K562 (cell line): ENCODE measurements at regions not wholly inside any gene's neighbourhood (a gene's known extent, or its start where the extent isn't known, plus 50 kb on each side); places are given as distances from the start of the nearest gene placed in this dataset.

Experiments used
- ATAC-seq: fragments of 200-7000 bp; cut with Tn5 transposase; 3 replicates; pipeline ENCODE4 v1.9.1; 2020; ENCODE audit warnings: moderate library complexity
- BruUV-seq: library from RNA; stranded (reverse); fragments of 400-500 nt; replicated peaks from 2 replicates; lab custom pipeline; 2021; lab: Mats Ljungman, UMichigan
- CTCF ChIA-PET: fragments of 300-600 bp; formaldehyde crosslinking; extraction: SDS; loops from one replicate; lab custom pipeline; 2021; ENCODE audit warnings: low intra/inter-chr PET ratio; lab: Yijun Ruan, JAX
- POLR2A ChIA-PET: fragments of 300-600, 350-650 bp; sonication (Branson Sonifier 250); formaldehyde crosslinking; extraction: SDS; loops from one replicate; lab custom pipeline; 2021; ENCODE audit warnings: antibody characterized with exemption, inconsistent platforms; lab: Yijun Ruan, JAX
- DNase-seq, 4 experiments: peaks; one replicate each; pipeline versions ENCODE4 v3.0.0 to v3.0.0-alpha.2; 2011 to 2018; ENCODE audit warnings: low spot score in 3 of 4, mixed read lengths in 3 of 4; ENCODE audit errors: extremely low read depth in 1 of 4
- FAIRE-seq: peaks from 2 replicates; lab custom pipeline; 2011; peaks lifted over from hg19 to GRCh38; lab: Jason Lieb, UNC
- H2AFZ ChIP-seq: 2 replicates; pipeline ENCODE4 v1.6.0; 2011; ENCODE audit warnings: low read depth, low read length, control low read depth, inconsistent platforms
- H3K27ac ChIP-seq: fragments of 200-600 bp; 3 replicates; pipeline ENCODE4 v1.8.0; 2011; ENCODE audit warnings: low read depth, mild to moderate bottlenecking, control low read depth, inconsistent platforms, low read length, moderate library complexity, mixed read lengths; ENCODE audit errors: extremely low read depth
- H3K27me3 ChIP-seq, 2 experiments: fragments of 300-600 bp in 1 of 2; 2 replicates in 1 of 2; 3 replicates in 1 of 2; pipeline versions ENCODE4 v1.6.0 to v1.8.0; 2011; ENCODE audit warnings: inconsistent platforms in 2 of 2, low read length in 2 of 2, mild to moderate bottlenecking in 1 of 2, mixed read lengths in 1 of 2, moderate library complexity in 1 of 2; ENCODE audit not compliant: control insufficient read depth in 2 of 2, insufficient read depth in 2 of 2
- H3K36me3 ChIP-seq: fragments of 300-600 bp; 3 replicates; pipeline ENCODE4 v1.8.0; 2011; ENCODE audit warnings: mild to moderate bottlenecking, low read length, inconsistent platforms; ENCODE audit not compliant: control insufficient read depth, insufficient read depth
- H3K4me1 ChIP-seq, 2 experiments: fragments of 200-600 bp in 1 of 2; replicated peaks in 1 of 2; 2 replicates in 1 of 2; 3 replicates in 1 of 2; pipeline versions ENCODE4 v1.5.1 to v1.8.0; 2011; ENCODE audit warnings: inconsistent platforms in 2 of 2, low read length in 2 of 2, mild to moderate bottlenecking in 1 of 2, mixed read lengths in 1 of 2, moderate library complexity in 1 of 2; ENCODE audit not compliant: control insufficient read depth in 2 of 2, insufficient read depth in 2 of 2
- H3K4me2 ChIP-seq: 2 replicates; pipeline ENCODE4 v1.6.1; 2011; ENCODE audit warnings: low read length, control low read depth, inconsistent platforms, mixed read lengths; ENCODE audit not compliant: insufficient read depth
- H3K4me3 ChIP-seq: fragments of 200-600 bp; sonication (generic), shearing (Covaris generic); 2 replicates; pipeline ENCODE4 v1.5.1; 2016; ENCODE audit warnings: control low read depth, inconsistent platforms
- H3K79me2 ChIP-seq: fragments of 200-600 bp; 3 replicates; pipeline ENCODE4 v1.8.0; 2011; ENCODE audit warnings: low read length, inconsistent platforms; ENCODE audit not compliant: control insufficient read depth, insufficient read depth
- H3K9ac ChIP-seq, 2 experiments: 2 replicates each; pipeline versions ENCODE4 v1.6.0 to v1.6.1; 2011; ENCODE audit warnings: low read depth in 2 of 2, low read length in 2 of 2, control low read depth in 1 of 2, inconsistent platforms in 1 of 2, mild to moderate bottlenecking in 1 of 2, mixed read lengths in 1 of 2; ENCODE audit not compliant: insufficient read depth in 1 of 2
- H3K9me1 ChIP-seq: one replicate; pipeline ENCODE4 v1.6.0; 2011; ENCODE audit warnings: inconsistent platforms, mild to moderate bottlenecking, low read length, moderate library complexity; ENCODE audit not compliant: control insufficient read depth, insufficient read depth
- H3K9me3 ChIP-seq: replicated peaks from 2 replicates; pipeline ENCODE4 v1.5.1; 2011; ENCODE audit warnings: low read depth, low read length, inconsistent platforms; ENCODE audit not compliant: control insufficient read depth, insufficient read depth
- H4K20me1 ChIP-seq: replicated peaks from 2 replicates; pipeline ENCODE4 v1.6.1; 2011; ENCODE audit warnings: low read length, inconsistent platforms, mixed read lengths; ENCODE audit not compliant: control insufficient read depth, insufficient read depth
- ADNP ChIP-seq: fragments of 200-800 bp; sonication (Bioruptor generic); IDR thresholded peaks from 2 replicates; pipeline ENCODE4 v1.6.1; 2016; ENCODE audit warnings: missing genetic modification characterization, missing compliant biosample characterization
- GATAD2B ChIP-seq: fragments of 450-650 bp; IDR thresholded peaks from 2 replicates; pipeline ENCODE4 v1.6.1; 2017; ENCODE audit warnings: mild to moderate bottlenecking, borderline replicate concordance
- HOXB6 ChIP-seq: fragments of 250-450 bp; sonication (Bioruptor Pico); IDR thresholded peaks from 2 replicates; pipeline ENCODE4 v1.5.1; 2022; ENCODE audit warnings: mild to moderate bottlenecking, borderline replicate concordance
- KDM4B ChIP-seq, 2 experiments: fragments of 450-650 bp in 1 of 2; sonication (generic) in 1 of 2; IDR thresholded peaks; 2 replicates each; pipeline ENCODE4 v1.6.1; 2016 to 2017; ENCODE audit warnings: borderline replicate concordance in 2 of 2, antibody characterized with exemption in 1 of 2, low read depth in 1 of 2, mild to moderate bottlenecking in 1 of 2
- PHF20 ChIP-seq: fragments of 450-650 bp; IDR thresholded peaks from 2 replicates; pipeline ENCODE4 v1.6.1; 2018; ENCODE audit not compliant: partially characterized antibody
- POLR3A ChIP-seq: IDR thresholded peaks from 2 replicates; pipeline ENCODE4 v1.6.1; 2011; ENCODE audit warnings: borderline replicate concordance, mild to moderate bottlenecking, moderate library complexity; ENCODE audit not compliant: insufficient read length, insufficient read depth; ENCODE audit errors: extremely low read depth
- RAD21 ChIP-seq, 2 experiments: fragments of 250-450 bp in 1 of 2; fragments of 450-650 bp in 1 of 2; sonication (Bioruptor Pico) in 1 of 2; formaldehyde crosslinking in 1 of 2; IDR thresholded peaks in 1 of 2; conservative IDR thresholded peaks in 1 of 2; 2 replicates each; pipeline versions ENCODE4 v1.4.0 to v1.8.0; 2020 to 2022; ENCODE audit warnings: mild to moderate bottlenecking in 2 of 2, moderate library complexity in 1 of 2
- SMARCA4 ChIP-seq: fragments of 450-650 bp; IDR thresholded peaks from 2 replicates; pipeline ENCODE4 v1.6.1; 2016
- SRSF1 ChIP-seq: fragments of 200-400 bp; formaldehyde crosslinking; IDR thresholded peaks from 2 replicates; pipeline ENCODE4 v1.6.1; 2017; ENCODE audit warnings: mild to moderate bottlenecking, low read depth, low read length, moderate library complexity
- ZMIZ1 ChIP-seq, 2 experiments: fragments of 150-350 bp in 1 of 2; IDR thresholded peaks; 2 replicates each; pipeline ENCODE4 v1.6.1; 2012 to 2016; ENCODE audit warnings: low read depth in 2 of 2, low read length in 2 of 2, mild to moderate bottlenecking in 1 of 2, moderate library complexity in 1 of 2
- ZNF511 ChIP-seq: sonication (generic); formaldehyde crosslinking; IDR thresholded peaks from 2 replicates; pipeline ENCODE4 v1.8.0; 2022; ENCODE audit warnings: mild to moderate bottlenecking, missing genetic modification reagents
- WGBS: fragments of 100-300 bp; shearing (Covaris generic); methylation state at CpG from one replicate; pipeline ENCODE4 v1.1.6; 2016; ENCODE audit warnings: low coverage, mixed read lengths; ENCODE audit not compliant: insufficient coverage; ENCODE audit errors: missing lambda C conversion rate; 5-methylcytosine and 5-hydroxymethylcytosine counted together
- in situ Hi-C: fragments of 300-500 bp; cut with MboI; formaldehyde crosslinking; loops from 4 replicates; pipeline ENCODE4 v1.15.0; 2018; ENCODE audit warnings: inconsistent platforms, mixed read lengths
- intact Hi-C: fragments of 100-400 bp; cut with micrococcal nuclease; formaldehyde crosslinking; loops from 2 replicates; pipeline ENCODE4 v1.14.2; 2022

DNA sequence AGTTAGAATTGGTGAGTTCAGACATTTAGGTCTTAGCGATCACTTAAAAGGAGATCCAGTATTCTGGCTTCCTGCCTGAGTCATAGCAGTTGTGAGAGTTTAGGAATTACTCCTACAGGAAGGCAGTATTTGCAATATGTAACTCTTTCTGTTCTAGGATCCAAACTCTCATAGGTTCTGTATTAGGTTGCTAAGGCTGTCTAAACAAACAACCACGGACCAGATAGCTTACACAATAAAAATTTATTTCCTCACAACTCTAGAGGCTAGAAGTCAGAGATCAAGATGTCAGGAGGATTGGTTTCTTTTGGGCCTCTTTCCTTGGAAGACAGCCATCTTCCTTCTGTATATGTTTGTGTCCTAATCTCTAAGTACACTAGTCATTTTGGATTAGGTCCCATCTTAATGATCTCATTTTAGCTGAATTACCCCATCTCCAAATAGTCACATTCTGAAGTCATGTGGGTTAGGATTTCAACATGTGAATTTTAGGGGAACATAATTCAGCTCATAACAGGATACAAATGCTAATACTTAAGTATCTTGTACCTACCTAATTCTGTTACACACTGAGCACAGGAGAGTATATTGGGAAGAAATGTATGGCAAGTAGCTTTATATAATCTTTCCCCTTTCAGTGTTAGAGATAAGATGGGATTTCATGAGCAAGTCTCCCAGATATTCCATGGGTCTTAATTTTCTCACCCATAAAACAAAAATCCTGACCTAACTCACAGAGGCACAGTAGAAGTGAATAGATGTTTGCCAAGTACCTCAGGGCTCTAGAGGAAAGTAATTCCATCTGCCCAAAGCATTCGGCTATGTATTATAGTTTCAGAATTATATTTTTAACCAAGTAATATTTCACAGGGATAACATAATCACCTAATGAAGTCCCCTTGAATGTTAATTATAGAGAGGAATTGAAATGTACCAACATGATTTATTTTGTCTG, 144.4 kb downstream of the PTBP2 start:
- H3K4me3 ChIP-seq, result no peak overlapping the region
- no peaks in the 10 kb centered on the region for H3K9me3 ChIP-seq
- H3K9me1 ChIP-seq, result no peaks in the 10 kb centered on the region
- H3K4me2 ChIP-seq, result no peak overlapping the region
- H3K27me3 ChIP-seq, result no peaks in the 10 kb centered on the region
- H3K79me2 ChIP-seq, result no peaks in the 10 kb centered on the region
- H3K27ac ChIP-seq, result no peak overlapping the region
- POLR2A ChIA-PET, result no interaction called here
- WGBS, result 0% methylated on average over 3 of the region's 3 CpGs
- H3K36me3 ChIP-seq, result no peaks in the 10 kb centered on the region
- intact Hi-C loops, result no loop called here
- in situ Hi-C loops, result no loop called here
- ATAC-seq (no peak), DNase-seq (no peak), FAIRE-seq (no peak)
- CTCF ChIA-PET, result no interaction called here
- no peak overlapping the region for H2AFZ ChIP-seq
- no TSS peak for BruUV-seq
- no peaks in the 10 kb centered on the region for H3K4me1 ChIP-seq
- H3K9ac ChIP-seq, result no peak overlapping the region
- no peaks in the 10 kb centered on the region for H4K20me1 ChIP-seq
- TF ChIP-seq RAD21 (CRISPR knock-in tag; conservative IDR thresholded peaks at IDR 0.05 in 1 of 2, IDR thresholded peaks at IDR 0.05 in 1 of 2), result no peak
- no peak for TF ChIP-seq SMARCA4
- TF ChIP-seq ZNF511 (CRISPR knock-in tag), result no peak
- no peak for TF ChIP-seq POLR3A
- TF ChIP-seq ADNP (tag), result no peak
- TF ChIP-seq SRSF1, result no peak
- TF ChIP-seq HOXB6 (CRISPR knock-in tag), result no peak
- no peak for TF ChIP-seq PHF20
- TF ChIP-seq ZMIZ1 (IDR thresholded peaks at IDR 0.05; ENCODE audit: low read depth in 2 of 2, low read length in 2 of 2), result no peak
- TF ChIP-seq GATAD2B, result no peak
- TF ChIP-seq KDM4B (IDR thresholded peaks at IDR 0.05; ENCODE audit: borderline replicate concordance in 2 of 2, low read depth in 1 of 2), result no peak
